Neural crest cell (in vitro differentiated cells): ENCODE measurements at regions not wholly inside any gene's neighbourhood (a gene's known extent, or its start where the extent isn't known, plus 50 kb on each side); places are given as distances from the start of the nearest gene placed in this dataset.

Experiments
- DNase-seq: peaks from one replicate; pipeline ENCODE4 v3.0.0; 2021; ENCODE audit warnings: low read depth, mixed read lengths, low spot score
- H3K27ac Mint-ChIP-seq: one replicate; pipeline ENCODE4 v1.8.0; 2021; ENCODE audit warnings: mild to moderate bottlenecking, mixed read lengths; ENCODE audit not compliant: unreplicated experiment
- H3K27me3 Mint-ChIP-seq: 2 replicates; pipeline ENCODE4 v1.8.0; 2021; ENCODE audit warnings: low read depth, mild to moderate bottlenecking, mixed read lengths
- H3K36me3 Mint-ChIP-seq: 2 replicates; pipeline ENCODE4 v1.8.0; 2021; ENCODE audit warnings: low read depth, mild to moderate bottlenecking, mixed read lengths
- H3K4me1 Mint-ChIP-seq: 2 replicates; pipeline ENCODE4 v1.8.0; 2021; ENCODE audit warnings: mixed read lengths
- H3K4me3 Mint-ChIP-seq: one replicate; pipeline ENCODE4 v1.8.0; 2021; ENCODE audit warnings: mild to moderate bottlenecking, mixed read lengths
- H3K9me3 Mint-ChIP-seq: 2 replicates; pipeline ENCODE4 v1.8.0; 2021; ENCODE audit warnings: mixed read lengths
- CTCF ChIP-seq: fragments of 200-600 bp; sonication (generic); conservative IDR thresholded peaks from 2 replicates; pipeline ENCODE4 v1.5.0; 2021; ENCODE audit warnings: antibody characterized with exemption, mild to moderate bottlenecking

- no peak overlapping the region for H3K4me3 Mint-ChIP-seq
- no peak for DNase-seq
- H3K27ac Mint-ChIP-seq = no peak overlapping the region
- H3K9me3 Mint-ChIP-seq = no peaks in the 10 kb centered on the region
- H3K27me3 Mint-ChIP-seq = no peaks in the 10 kb centered on the region
- no peaks in the 10 kb centered on the region for H3K36me3 Mint-ChIP-seq
- H3K4me1 Mint-ChIP-seq = no peaks in the 10 kb centered on the region
- no peak for TF ChIP-seq CTCF
Observed at GRCh38 chr1:188930382-188930781, 1547.3 kb downstream of the BRINP3 start.

GRCh38 chr1:188931506-188931905 is 1546.2 kb downstream of the BRINP3 start:
- no peak for DNase-seq
- Mint-ChIP-seq H3K27ac (no peak overlapping the region), H3K27me3 (no peaks in the 10 kb centered on the region), H3K4me1 (no peaks in the 10 kb centered on the region), H3K4me3 (no peak overlapping the region), H3K36me3 (no peaks in the 10 kb centered on the region), H3K9me3 (no peaks in the 10 kb centered on the region)
- no peak for TF ChIP-seq CTCF

GRCh38 chr1:188937965-188938551 is 1539.6 kb downstream of the BRINP3 start:
- H3K4me3 Mint-ChIP-seq = no peak overlapping the region
- no peak for DNase-seq
- no peaks in the 10 kb centered on the region for H3K9me3 Mint-ChIP-seq
- no peaks in the 10 kb centered on the region for H3K27me3 Mint-ChIP-seq
- H3K27ac Mint-ChIP-seq = no peak overlapping the region
- H3K4me1 Mint-ChIP-seq = no peaks in the 10 kb centered on the region
- peak; percentile 56 for TF ChIP-seq CTCF
- no peaks in the 10 kb centered on the region for H3K36me3 Mint-ChIP-seq

GRCh38 chr1:188941986-188942385 is 1535.7 kb downstream of the BRINP3 start:
- H3K36me3 Mint-ChIP-seq = no peaks in the 10 kb centered on the region
- H3K27me3 Mint-ChIP-seq = no peaks in the 10 kb centered on the region
- H3K4me3 Mint-ChIP-seq = no peak overlapping the region
- DNase-seq = no peak
- H3K9me3 Mint-ChIP-seq = no peaks in the 10 kb centered on the region
- H3K27ac Mint-ChIP-seq = no peak overlapping the region
- no peak for TF ChIP-seq CTCF
- H3K4me1 Mint-ChIP-seq = no peaks in the 10 kb centered on the region

GRCh38 chr1:188949701-188950100 is 1528.0 kb downstream of the BRINP3 start:
- DNase-seq = no peak
- H3K36me3 Mint-ChIP-seq = no peaks in the 10 kb centered on the region
- H3K9me3 Mint-ChIP-seq = no peaks in the 10 kb centered on the region
- no peak overlapping the region for H3K4me3 Mint-ChIP-seq
- TF ChIP-seq CTCF = no peak
- H3K27me3 Mint-ChIP-seq = no peaks in the 10 kb centered on the region
- H3K4me1 Mint-ChIP-seq = no peaks in the 10 kb centered on the region
- H3K27ac Mint-ChIP-seq = no peak overlapping the region
